Endothelial cell of umbilical vein (primary cell): ENCODE measurements at regions not wholly inside any gene's neighbourhood (a gene's known extent, or its start where the extent isn't known, plus 50 kb on each side); places are given as distances from the start of the nearest gene placed in this dataset.

ENCODE experiments used
- BruUV-seq: library from RNA; stranded (reverse); fragments of 400-500 nt; replicated peaks from 2 replicates; lab custom pipeline; 2021; lab: Mats Ljungman, UMichigan
- CTCF ChIA-PET: fragments of 300-600, 350-600 bp; sonication (Branson Sonifier 250); formaldehyde crosslinking; loops from one replicate; lab custom pipeline; 2021; ENCODE audit warnings: antibody characterized with exemption, inconsistent platforms; lab: Charles Lee
- POLR2A ChIA-PET: fragments of 300-600, 350-600 bp; sonication (Branson Sonifier 250); formaldehyde crosslinking; loops from one replicate; lab custom pipeline; 2021; ENCODE audit warnings: antibody characterized with exemption, inconsistent platforms; lab: Charles Lee
- DNase-seq: peaks from one replicate; pipeline ENCODE4 v3.0.0-alpha.2; 2011; ENCODE audit warnings: low read depth, low spot score
- FAIRE-seq: peaks from 2 replicates; lab custom pipeline; 2011; peaks lifted over from hg19 to GRCh38; lab: Jason Lieb, UNC
- H2AFZ ChIP-seq: 2 replicates; pipeline ENCODE4 v1.6.0; 2012; ENCODE audit warnings: low read depth, low read length, control low read depth, inconsistent platforms
- H3K27ac ChIP-seq: 2 replicates; pipeline ENCODE4 v1.5.1; 2011; ENCODE audit warnings: low read depth, mild to moderate bottlenecking, control low read depth, low read length, moderate library complexity; ENCODE audit not compliant: insufficient read depth
- H3K27me3 ChIP-seq, 2 experiments: 2 replicates each; pipeline versions ENCODE4 v1.6.0 to v1.6.1; 2011; ENCODE audit warnings: low read length in 2 of 2, mixed read lengths in 1 of 2; ENCODE audit not compliant: control insufficient read depth in 2 of 2, insufficient read depth in 2 of 2
- H3K36me3 ChIP-seq, 2 experiments: 2 replicates in 1 of 2; 3 replicates in 1 of 2; pipeline ENCODE4 v1.5.1; 2011; ENCODE audit warnings: low read length in 2 of 2, mild to moderate bottlenecking in 1 of 2, moderate library complexity in 1 of 2; ENCODE audit not compliant: control insufficient read depth in 2 of 2, insufficient read depth in 2 of 2; ENCODE audit errors: extremely low read depth in 1 of 2
- H3K4me1 ChIP-seq: 3 replicates; pipeline ENCODE4 v1.5.1; 2011; ENCODE audit warnings: mild to moderate bottlenecking, low read length; ENCODE audit not compliant: control insufficient read depth, insufficient read depth; ENCODE audit errors: extremely low read depth
- H3K4me2 ChIP-seq: 2 replicates; pipeline ENCODE4 v1.6.1; 2011; ENCODE audit warnings: low read length, control low read depth, mixed read lengths; ENCODE audit not compliant: insufficient read depth
- H3K4me3 ChIP-seq, 3 experiments: fragments of 200-600 bp in 1 of 3; sonication (generic), shearing (Covaris generic) in 1 of 3; replicated peaks in 1 of 3; 2 replicates each; pipeline ENCODE4 v1.5.1; 2011 to 2016; ENCODE audit warnings: control low read depth in 3 of 3, low read length in 3 of 3, mild to moderate bottlenecking in 2 of 3, inconsistent platforms in 1 of 3, low read depth in 1 of 3, moderate library complexity in 1 of 3; ENCODE audit not compliant: insufficient read depth in 1 of 3
- H3K79me2 ChIP-seq: 2 replicates; pipeline ENCODE4 v1.6.0; 2012; ENCODE audit warnings: low read length, inconsistent platforms; ENCODE audit not compliant: control insufficient read depth, insufficient read depth
- H3K9ac ChIP-seq: replicated peaks from 2 replicates; pipeline ENCODE3; 2011; ENCODE audit warnings: low read length, control low read depth; ENCODE audit not compliant: insufficient read depth; ENCODE audit errors: extremely low read depth
- H3K9me1 ChIP-seq: replicated peaks from 3 replicates; pipeline ENCODE4 v1.6.0; 2011; ENCODE audit warnings: mild to moderate bottlenecking, low read length; ENCODE audit not compliant: control insufficient read depth, insufficient read depth; ENCODE audit errors: extremely low read depth
- H3K9me3 ChIP-seq: replicated peaks from 2 replicates; pipeline ENCODE4 v1.5.1; 2012; ENCODE audit warnings: low read length, inconsistent platforms; ENCODE audit not compliant: control insufficient read depth, insufficient read depth
- H4K20me1 ChIP-seq: replicated peaks from 2 replicates; pipeline ENCODE3; 2011; ENCODE audit warnings: mild to moderate bottlenecking, low read length; ENCODE audit not compliant: control insufficient read depth, insufficient read depth; ENCODE audit errors: extremely low read depth
- CTCF ChIP-seq, 2 donors: IDR thresholded peaks; 1 replicate in 1 of 2; 2 replicates in 1 of 2; pipeline ENCODE4 v1.5.1; 2011; ENCODE audit warnings: low read length in 2 of 2, mild to moderate bottlenecking in 2 of 2, moderate library complexity in 2 of 2, control low read depth in 1 of 2, inconsistent platforms in 1 of 2, low read depth in 1 of 2; ENCODE audit not compliant: insufficient read depth in 1 of 2; ENCODE audit errors: extremely low read depth in 1 of 2
- EZH2 ChIP-seq: IDR thresholded peaks from 2 replicates; pipeline ENCODE4 v1.6.1; 2012; ENCODE audit warnings: borderline replicate concordance, low read depth, mild to moderate bottlenecking, moderate library complexity, low read length, inconsistent platforms; ENCODE audit not compliant: severe bottlenecking
- FOS ChIP-seq: IDR thresholded peaks from 2 replicates; pipeline ENCODE4 v1.6.1; 2011; ENCODE audit warnings: mild to moderate bottlenecking, low read length, moderate library complexity, borderline replicate concordance; ENCODE audit not compliant: insufficient read depth
- GATA2 ChIP-seq: IDR thresholded peaks from 2 replicates; pipeline ENCODE4 v1.7.0; 2011; ENCODE audit warnings: low read depth, mild to moderate bottlenecking, moderate library complexity, mixed read lengths, low read length; ENCODE audit not compliant: insufficient read length, insufficient read depth
- MYC ChIP-seq: IDR thresholded peaks from one replicate; pipeline ENCODE4 v1.6.1; 2011; ENCODE audit warnings: mild to moderate bottlenecking, low read depth, low read length
- POLR2A ChIP-seq: IDR thresholded peaks from 2 replicates; pipeline ENCODE4 v1.6.1; 2012; ENCODE audit warnings: low read depth, mild to moderate bottlenecking, control low read depth, low read length
- POLR2AphosphoS5 ChIP-seq: IDR thresholded peaks from 2 replicates; pipeline ENCODE4 v1.6.1; 2012; ENCODE audit warnings: low read depth, mild to moderate bottlenecking, control low read depth, low read length, moderate library complexity; ENCODE audit not compliant: insufficient read depth
- dilution Hi-C: fragments of 300-500 bp; cut with MboI; formaldehyde crosslinking; loops from one replicate; pipeline ENCODE4 v1.15.0; 2019; ENCODE audit warnings: low sequenced_read_pairs; ENCODE audit not compliant: extremely low pct_ligation_motif_present
- intact Hi-C: fragments of 100-400 bp; cut with micrococcal nuclease; formaldehyde crosslinking; loops from one replicate; pipeline ENCODE4 v1.10.0; 2022
- TF ChIP-seq, protein P1 (sequence below): IDR thresholded peaks from 2 replicates; pipeline ENCODE4 v1.6.1; 2011; ENCODE audit not compliant: insufficient read depth, insufficient read length

GRCh38 chr9:85118990-85119755 lies 449.6 kb downstream of the NTRK2 start:
- BruUV-seq: no TSS peak
- FAIRE-seq: no peak
- Histone ChIP-seq H3K9me1 (no peaks in the 10 kb centered on the region), H3K9ac (no peak overlapping the region), H3K4me3 (no peak overlapping the region), H3K4me2 (no peak overlapping the region), H3K27me3 (no peaks in the 10 kb centered on the region), H3K27ac (no peak overlapping the region), H3K9me3 (no peaks in the 10 kb centered on the region), H3K36me3 (no peaks in the 10 kb centered on the region), H4K20me1 (no peaks in the 10 kb centered on the region), H3K79me2 (no peaks in the 10 kb centered on the region), H2AFZ (no peak overlapping the region), H3K4me1 (no peaks in the 10 kb centered on the region)
- TF ChIP-seq POLR2A: no peak
- no peak for TF ChIP-seq MYC
- TF ChIP-seq CTCF (IDR thresholded peaks at IDR 0.05; ENCODE audit: extremely low read depth in 1 of 2, insufficient read depth in 1 of 2, low read depth in 1 of 2, low read length in 2 of 2): no peak
- TF ChIP-seq, protein P1, sequence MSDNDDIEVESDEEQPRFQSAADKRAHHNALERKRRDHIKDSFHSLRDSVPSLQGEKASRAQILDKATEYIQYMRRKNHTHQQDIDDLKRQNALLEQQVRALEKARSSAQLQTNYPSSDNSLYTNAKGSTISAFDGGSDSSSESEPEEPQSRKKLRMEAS: no peak
- no peak for TF ChIP-seq EZH2
- TF ChIP-seq GATA2: no peak
- TF ChIP-seq FOS: no peak
- TF ChIP-seq POLR2AphosphoS5: no peak
- intact Hi-C loops (no loop called here), dilution Hi-C loops (no loop called here)
- no peak for DNase-seq
- ChIA-PET POLR2A (no interaction called here), CTCF (no interaction called here)
